HEK293 (cell line): ENCODE measurements at regions not wholly inside any gene's neighbourhood (a gene's known extent, or its start where the extent isn't known, plus 50 kb on each side); places are given as distances from the start of the nearest gene placed in this dataset.

ENCODE experiments used
- BCL11B ChIP-seq: fragments of 450-650 bp; formaldehyde crosslinking; IDR thresholded peaks from 2 replicates; pipeline ENCODE4 v1.5.1; 2016; ENCODE audit warnings: low read depth, missing biosample characterization, missing genetic modification characterization
- KLF7 ChIP-seq: fragments of 450-650 bp; formaldehyde crosslinking; IDR thresholded peaks from 2 replicates; pipeline ENCODE4 v1.5.1; 2016; ENCODE audit warnings: missing biosample characterization, missing genetic modification characterization, borderline replicate concordance
- ZNF112 ChIP-seq: fragments of 450-650 bp; formaldehyde crosslinking; IDR thresholded peaks from 2 replicates; pipeline ENCODE4 v1.5.0; 2017; ENCODE audit warnings: missing biosample characterization, missing genetic modification characterization
- ZNF121 ChIP-seq: fragments of 450-650 bp; formaldehyde crosslinking; IDR thresholded peaks from 2 replicates; pipeline ENCODE4 v1.5.1; 2016; ENCODE audit warnings: missing biosample characterization, missing genetic modification characterization
- ZNF174 ChIP-seq: fragments of 450-650 bp; formaldehyde crosslinking; IDR thresholded peaks from 2 replicates; pipeline ENCODE4 v1.5.0; 2017; ENCODE audit warnings: missing biosample characterization, mild to moderate bottlenecking, missing genetic modification characterization
- ZNF274 ChIP-seq, 2 experiments: fragments of 200-500 bp in 1 of 2; fragments of 450-650 bp in 1 of 2; sonication (Bioruptor generic) in 1 of 2; formaldehyde crosslinking in 1 of 2; IDR thresholded peaks; 2 replicates each; pipeline versions ENCODE4 v1.5.1 to v1.6.1; 2014 to 2016; ENCODE audit warnings: borderline replicate concordance in 1 of 2, inconsistent platforms in 1 of 2, low read length in 1 of 2, missing biosample characterization in 1 of 2, missing genetic modification characterization in 1 of 2
- ZNF324 ChIP-seq: fragments of 450-650 bp; formaldehyde crosslinking; IDR thresholded peaks from 2 replicates; pipeline ENCODE4 v1.5.1; 2016; ENCODE audit warnings: missing biosample characterization, missing genetic modification characterization
- ZNF549 ChIP-seq: fragments of 450-650 bp; IDR thresholded peaks from 2 replicates; pipeline ENCODE4 v1.5.1; 2018; ENCODE audit warnings: missing biosample characterization, missing genetic modification characterization, mild to moderate bottlenecking, inconsistent platforms, moderate library complexity
- ZNF768 ChIP-seq: fragments of 450-650 bp; formaldehyde crosslinking; IDR thresholded peaks from 2 replicates; pipeline ENCODE4 v1.5.1; 2018; ENCODE audit warnings: missing biosample characterization, mild to moderate bottlenecking, missing genetic modification characterization
- ZNF792 ChIP-seq: fragments of 450-650 bp; formaldehyde crosslinking; IDR thresholded peaks from 2 replicates; pipeline ENCODE4 v1.5.1; 2016; ENCODE audit warnings: missing biosample characterization, missing genetic modification characterization
- TF ChIP-seq, protein P1 (sequence below): fragments of 450-650 bp; formaldehyde crosslinking; IDR thresholded peaks from 2 replicates; pipeline ENCODE4 v1.5.1; 2016; ENCODE audit warnings: missing biosample characterization, missing genetic modification characterization
- TF ChIP-seq, protein P2 (sequence below): fragments of 450-650 bp; formaldehyde crosslinking; IDR thresholded peaks from 2 replicates; pipeline ENCODE4 v1.5.1; 2016; ENCODE audit warnings: missing biosample characterization, missing genetic modification characterization
- TF ChIP-seq, protein P3 (sequence below): fragments of 450-650 bp; formaldehyde crosslinking; IDR thresholded peaks from 2 replicates; pipeline ENCODE4 v1.5.1; 2016; ENCODE audit warnings: missing biosample characterization, missing genetic modification characterization
- TF ChIP-seq, protein P4 (sequence below): fragments of 450-650 bp; formaldehyde crosslinking; IDR thresholded peaks from 2 replicates; pipeline ENCODE4 v1.5.1; 2017; ENCODE audit warnings: missing biosample characterization, missing genetic modification characterization

DNA sequence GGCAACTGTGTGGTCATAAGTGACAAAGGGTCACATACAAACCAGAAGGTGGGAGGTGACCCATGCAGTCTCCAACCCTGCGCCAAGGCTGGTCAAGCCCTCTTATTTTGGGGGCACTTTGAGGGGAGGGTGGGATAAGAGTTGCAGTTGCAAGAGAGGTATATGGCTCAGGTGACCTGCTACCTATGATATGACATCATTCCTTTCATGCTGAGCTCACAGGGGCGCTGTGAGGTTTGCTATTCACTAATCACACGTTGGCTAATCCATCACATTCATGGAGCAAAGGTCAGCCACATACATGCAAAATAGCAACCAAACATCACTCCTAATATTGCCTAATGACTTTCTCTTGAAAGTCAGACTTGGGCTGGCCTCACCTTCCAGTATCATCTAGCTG is 72.0 kb upstream of the PAXBP1 start:
- TF ChIP-seq ZNF549 (tag by site-specific recombination), result no peak
- TF ChIP-seq, protein P1, sequence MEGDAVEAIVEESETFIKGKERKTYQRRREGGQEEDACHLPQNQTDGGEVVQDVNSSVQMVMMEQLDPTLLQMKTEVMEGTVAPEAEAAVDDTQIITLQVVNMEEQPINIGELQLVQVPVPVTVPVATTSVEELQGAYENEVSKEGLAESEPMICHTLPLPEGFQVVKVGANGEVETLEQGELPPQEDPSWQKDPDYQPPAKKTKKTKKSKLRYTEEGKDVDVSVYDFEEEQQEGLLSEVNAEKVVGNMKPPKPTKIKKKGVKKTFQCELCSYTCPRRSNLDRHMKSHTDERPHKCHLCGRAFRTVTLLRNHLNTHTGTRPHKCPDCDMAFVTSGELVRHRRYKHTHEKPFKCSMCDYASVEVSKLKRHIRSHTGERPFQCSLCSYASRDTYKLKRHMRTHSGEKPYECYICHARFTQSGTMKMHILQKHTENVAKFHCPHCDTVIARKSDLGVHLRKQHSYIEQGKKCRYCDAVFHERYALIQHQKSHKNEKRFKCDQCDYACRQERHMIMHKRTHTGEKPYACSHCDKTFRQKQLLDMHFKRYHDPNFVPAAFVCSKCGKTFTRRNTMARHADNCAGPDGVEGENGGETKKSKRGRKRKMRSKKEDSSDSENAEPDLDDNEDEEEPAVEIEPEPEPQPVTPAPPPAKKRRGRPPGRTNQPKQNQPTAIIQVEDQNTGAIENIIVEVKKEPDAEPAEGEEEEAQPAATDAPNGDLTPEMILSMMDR (tag by site-specific recombination), result no peak
- TF ChIP-seq BCL11B (tag by site-specific recombination), result no peak
- TF ChIP-seq, protein P2, sequence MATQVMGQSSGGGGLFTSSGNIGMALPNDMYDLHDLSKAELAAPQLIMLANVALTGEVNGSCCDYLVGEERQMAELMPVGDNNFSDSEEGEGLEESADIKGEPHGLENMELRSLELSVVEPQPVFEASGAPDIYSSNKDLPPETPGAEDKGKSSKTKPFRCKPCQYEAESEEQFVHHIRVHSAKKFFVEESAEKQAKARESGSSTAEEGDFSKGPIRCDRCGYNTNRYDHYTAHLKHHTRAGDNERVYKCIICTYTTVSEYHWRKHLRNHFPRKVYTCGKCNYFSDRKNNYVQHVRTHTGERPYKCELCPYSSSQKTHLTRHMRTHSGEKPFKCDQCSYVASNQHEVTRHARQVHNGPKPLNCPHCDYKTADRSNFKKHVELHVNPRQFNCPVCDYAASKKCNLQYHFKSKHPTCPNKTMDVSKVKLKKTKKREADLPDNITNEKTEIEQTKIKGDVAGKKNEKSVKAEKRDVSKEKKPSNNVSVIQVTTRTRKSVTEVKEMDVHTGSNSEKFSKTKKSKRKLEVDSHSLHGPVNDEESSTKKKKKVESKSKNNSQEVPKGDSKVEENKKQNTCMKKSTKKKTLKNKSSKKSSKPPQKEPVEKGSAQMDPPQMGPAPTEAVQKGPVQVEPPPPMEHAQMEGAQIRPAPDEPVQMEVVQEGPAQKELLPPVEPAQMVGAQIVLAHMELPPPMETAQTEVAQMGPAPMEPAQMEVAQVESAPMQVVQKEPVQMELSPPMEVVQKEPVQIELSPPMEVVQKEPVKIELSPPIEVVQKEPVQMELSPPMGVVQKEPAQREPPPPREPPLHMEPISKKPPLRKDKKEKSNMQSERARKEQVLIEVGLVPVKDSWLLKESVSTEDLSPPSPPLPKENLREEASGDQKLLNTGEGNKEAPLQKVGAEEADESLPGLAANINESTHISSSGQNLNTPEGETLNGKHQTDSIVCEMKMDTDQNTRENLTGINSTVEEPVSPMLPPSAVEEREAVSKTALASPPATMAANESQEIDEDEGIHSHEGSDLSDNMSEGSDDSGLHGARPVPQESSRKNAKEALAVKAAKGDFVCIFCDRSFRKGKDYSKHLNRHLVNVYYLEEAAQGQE, result no peak
- no peak for TF ChIP-seq ZNF112 (tag by site-specific recombination)
- no peak for TF ChIP-seq ZNF768 (tag by site-specific recombination)
- no peak for TF ChIP-seq ZNF174 (tag by site-specific recombination)
- no peak for TF ChIP-seq KLF7
- TF ChIP-seq ZNF324 (tag by site-specific recombination), result no peak
- TF ChIP-seq, protein P3, sequence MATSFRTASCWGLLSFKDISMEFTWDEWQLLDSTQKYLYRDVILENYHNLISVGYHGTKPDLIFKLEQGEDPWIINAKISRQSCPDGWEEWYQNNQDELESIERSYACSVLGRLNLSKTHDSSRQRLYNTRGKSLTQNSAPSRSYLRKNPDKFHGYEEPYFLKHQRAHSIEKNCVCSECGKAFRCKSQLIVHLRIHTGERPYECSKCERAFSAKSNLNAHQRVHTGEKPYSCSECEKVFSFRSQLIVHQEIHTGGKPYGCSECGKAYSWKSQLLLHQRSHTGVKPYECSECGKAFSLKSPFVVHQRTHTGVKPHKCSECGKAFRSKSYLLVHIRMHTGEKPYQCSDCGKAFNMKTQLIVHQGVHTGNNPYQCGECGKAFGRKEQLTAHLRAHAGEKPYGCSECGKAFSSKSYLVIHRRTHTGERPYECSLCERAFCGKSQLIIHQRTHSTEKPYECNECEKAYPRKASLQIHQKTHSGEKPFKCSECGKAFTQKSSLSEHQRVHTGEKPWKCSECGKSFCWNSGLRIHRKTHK (tag by site-specific recombination), result no peak
- TF ChIP-seq, protein P4, sequence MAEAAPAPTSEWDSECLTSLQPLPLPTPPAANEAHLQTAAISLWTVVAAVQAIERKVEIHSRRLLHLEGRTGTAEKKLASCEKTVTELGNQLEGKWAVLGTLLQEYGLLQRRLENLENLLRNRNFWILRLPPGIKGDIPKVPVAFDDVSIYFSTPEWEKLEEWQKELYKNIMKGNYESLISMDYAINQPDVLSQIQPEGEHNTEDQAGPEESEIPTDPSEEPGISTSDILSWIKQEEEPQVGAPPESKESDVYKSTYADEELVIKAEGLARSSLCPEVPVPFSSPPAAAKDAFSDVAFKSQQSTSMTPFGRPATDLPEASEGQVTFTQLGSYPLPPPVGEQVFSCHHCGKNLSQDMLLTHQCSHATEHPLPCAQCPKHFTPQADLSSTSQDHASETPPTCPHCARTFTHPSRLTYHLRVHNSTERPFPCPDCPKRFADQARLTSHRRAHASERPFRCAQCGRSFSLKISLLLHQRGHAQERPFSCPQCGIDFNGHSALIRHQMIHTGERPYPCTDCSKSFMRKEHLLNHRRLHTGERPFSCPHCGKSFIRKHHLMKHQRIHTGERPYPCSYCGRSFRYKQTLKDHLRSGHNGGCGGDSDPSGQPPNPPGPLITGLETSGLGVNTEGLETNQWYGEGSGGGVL (tag by site-specific recombination), result no peak
- no peak for TF ChIP-seq ZNF792
- no peak for TF ChIP-seq ZNF121 (tag by site-specific recombination)
- no peak for TF ChIP-seq ZNF274 (IDR thresholded peaks at IDR 0.05; ENCODE audit: low read length)
- TF ChIP-seq ZNF274 (tag by site-specific recombination; IDR thresholded peaks at IDR 0.05; ENCODE audit: borderline replicate concordance), result no peak
